ENCODE measurements at regions not wholly inside any gene's neighbourhood (a gene's known extent, or its start where the extent isn't known, plus 50 kb on each side); places are given as distances from the start of the nearest gene placed in this dataset.

GRCh38 chr4:10944321-10944720, 259.8 kb upstream of the CLNK start:
- TF ChIP-seq, protein P1, sequence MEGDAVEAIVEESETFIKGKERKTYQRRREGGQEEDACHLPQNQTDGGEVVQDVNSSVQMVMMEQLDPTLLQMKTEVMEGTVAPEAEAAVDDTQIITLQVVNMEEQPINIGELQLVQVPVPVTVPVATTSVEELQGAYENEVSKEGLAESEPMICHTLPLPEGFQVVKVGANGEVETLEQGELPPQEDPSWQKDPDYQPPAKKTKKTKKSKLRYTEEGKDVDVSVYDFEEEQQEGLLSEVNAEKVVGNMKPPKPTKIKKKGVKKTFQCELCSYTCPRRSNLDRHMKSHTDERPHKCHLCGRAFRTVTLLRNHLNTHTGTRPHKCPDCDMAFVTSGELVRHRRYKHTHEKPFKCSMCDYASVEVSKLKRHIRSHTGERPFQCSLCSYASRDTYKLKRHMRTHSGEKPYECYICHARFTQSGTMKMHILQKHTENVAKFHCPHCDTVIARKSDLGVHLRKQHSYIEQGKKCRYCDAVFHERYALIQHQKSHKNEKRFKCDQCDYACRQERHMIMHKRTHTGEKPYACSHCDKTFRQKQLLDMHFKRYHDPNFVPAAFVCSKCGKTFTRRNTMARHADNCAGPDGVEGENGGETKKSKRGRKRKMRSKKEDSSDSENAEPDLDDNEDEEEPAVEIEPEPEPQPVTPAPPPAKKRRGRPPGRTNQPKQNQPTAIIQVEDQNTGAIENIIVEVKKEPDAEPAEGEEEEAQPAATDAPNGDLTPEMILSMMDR (IDR thresholded peaks at IDR 0.05), result no peak
- no peak for TF ChIP-seq POLR2A (IDR thresholded peaks at IDR 0.05)

All from body of pancreas (tissue), 4 donors.